Dendritic cell treated with granulocyte-macrophage colony-stimulating factor and Interleukin-4, amounts not matched to agents 40 ng/mL and 50 ng/mL, for 4 days (primary cell): ENCODE measurements at regions not wholly inside any gene's neighbourhood (a gene's known extent, or its start where the extent isn't known, plus 50 kb on each side); places are given as distances from the start of the nearest gene placed in this dataset.

Source experiments
- H3K27ac Mint-ChIP-seq: one replicate; pipeline ENCODE4 v1.8.0; 2022; ENCODE audit warnings: mild to moderate bottlenecking, mixed read lengths
- H3K27me3 Mint-ChIP-seq: one replicate; pipeline ENCODE4 v1.8.0; 2022; ENCODE audit warnings: mild to moderate bottlenecking, mixed read lengths
- H3K36me3 Mint-ChIP-seq: one replicate; pipeline ENCODE4 v1.8.0; 2022; ENCODE audit warnings: low read depth, mixed read lengths
- H3K4me1 Mint-ChIP-seq: one replicate; pipeline ENCODE4 v1.8.0; 2022; ENCODE audit warnings: low read depth, mixed read lengths
- H3K4me3 Mint-ChIP-seq: one replicate; pipeline ENCODE4 v1.8.0; 2022; ENCODE audit warnings: mild to moderate bottlenecking, moderate library complexity, mixed read lengths
- H3K9me3 Mint-ChIP-seq: one replicate; pipeline ENCODE4 v1.8.0; 2022; ENCODE audit warnings: mixed read lengths
- intact Hi-C: fragments of 100-400 bp; cut with micrococcal nuclease; formaldehyde crosslinking; loops from one replicate; pipeline ENCODE4 v1.15.0; 2022

GRCh38 chr2:3009005-3009404 is 368.6 kb downstream of the EIPR1 start:
- Mint-ChIP-seq H3K4me3 (no peak overlapping the region), H3K9me3 (peaks cover 12% of the 10 kb centered on the region), H3K4me1 (no peaks in the 10 kb centered on the region), H3K27ac (no peak overlapping the region), H3K27me3 (no peaks in the 10 kb centered on the region), H3K36me3 (no peaks in the 10 kb centered on the region)
- intact Hi-C loops, result no loop called here

DNA sequence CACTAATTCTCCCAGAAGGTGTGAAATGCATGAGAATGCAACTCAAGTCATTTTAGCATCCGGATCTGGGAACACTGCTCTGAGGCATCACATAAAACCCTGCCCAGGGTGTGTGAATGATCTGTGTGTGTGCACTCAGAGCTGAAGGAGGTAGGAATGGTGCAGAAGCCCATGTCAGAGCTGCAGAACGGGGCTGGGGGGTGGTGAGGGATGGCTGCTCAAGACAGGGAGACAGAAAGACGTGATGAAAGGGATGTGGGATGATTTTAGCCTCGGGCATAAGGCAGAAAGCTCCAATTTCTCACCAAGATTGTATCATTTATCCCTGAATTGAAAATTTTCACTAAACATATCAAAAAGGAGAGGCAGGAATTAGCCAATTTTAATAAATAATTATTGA is 369.1 kb downstream of the EIPR1 start:
- peaks cover 8% of the 10 kb centered on the region for H3K9me3 Mint-ChIP-seq
- intact Hi-C loops, result no loop called here
- no peaks in the 10 kb centered on the region for H3K27me3 Mint-ChIP-seq

GRCh38 chr2:3007135-3007534 is 370.5 kb downstream of the EIPR1 start:
- Mint-ChIP-seq H3K27ac (no peak overlapping the region), H3K36me3 (no peaks in the 10 kb centered on the region), H3K4me3 (no peak overlapping the region), H3K9me3 (no peaks in the 10 kb centered on the region), H3K4me1 (no peaks in the 10 kb centered on the region), H3K27me3 (no peaks in the 10 kb centered on the region)
- intact Hi-C loops, result no loop called here

More for the DNA sequence above, 369.1 kb downstream of the EIPR1 start:
- no peaks in the 10 kb centered on the region for H3K36me3 Mint-ChIP-seq
- H3K27ac Mint-ChIP-seq, result no peak overlapping the region
- H3K4me1 Mint-ChIP-seq, result no peaks in the 10 kb centered on the region
- H3K4me3 Mint-ChIP-seq, result no peak overlapping the region

- no peaks in the 10 kb centered on the region for H3K4me1 Mint-ChIP-seq
- H3K27ac Mint-ChIP-seq, result no peak overlapping the region
- H3K27me3 Mint-ChIP-seq, result no peaks in the 10 kb centered on the region
- intact Hi-C loops, result no loop called here
- H3K4me3 Mint-ChIP-seq, result no peak overlapping the region
- H3K9me3 Mint-ChIP-seq, result no peaks in the 10 kb centered on the region
- H3K36me3 Mint-ChIP-seq, result no peaks in the 10 kb centered on the region
These were observed 371.6 kb downstream of the EIPR1 start for GRCh38 chr2:3005859-3006501.

- Mint-ChIP-seq H3K4me1 (no peaks in the 10 kb centered on the region), H3K27ac (no peak overlapping the region), H3K4me3 (no peak overlapping the region), H3K27me3 (no peaks in the 10 kb centered on the region), H3K36me3 (no peaks in the 10 kb centered on the region), H3K9me3 (no peaks in the 10 kb centered on the region)
- intact Hi-C loops, result loop anchor here (5.0 kb wide), 1 partner anchor 305 kb away; no protein-coding TSS in a partner anchor
These were observed 375.7 kb downstream of the EIPR1 start for GRCh38 chr2:3001615-3002560.

GRCh38 chr2:3000968-3001367 is 376.6 kb downstream of the EIPR1 start:
- intact Hi-C loops, result loop anchor here (5.0 kb wide), 1 partner anchor 306 kb away; no protein-coding TSS in a partner anchor
- no peaks in the 10 kb centered on the region for H3K4me1 Mint-ChIP-seq
- H3K36me3 Mint-ChIP-seq, result no peaks in the 10 kb centered on the region
- no peak overlapping the region for H3K27ac Mint-ChIP-seq
- no peak overlapping the region for H3K4me3 Mint-ChIP-seq
- H3K27me3 Mint-ChIP-seq, result no peaks in the 10 kb centered on the region
- no peaks in the 10 kb centered on the region for H3K9me3 Mint-ChIP-seq

DNA sequence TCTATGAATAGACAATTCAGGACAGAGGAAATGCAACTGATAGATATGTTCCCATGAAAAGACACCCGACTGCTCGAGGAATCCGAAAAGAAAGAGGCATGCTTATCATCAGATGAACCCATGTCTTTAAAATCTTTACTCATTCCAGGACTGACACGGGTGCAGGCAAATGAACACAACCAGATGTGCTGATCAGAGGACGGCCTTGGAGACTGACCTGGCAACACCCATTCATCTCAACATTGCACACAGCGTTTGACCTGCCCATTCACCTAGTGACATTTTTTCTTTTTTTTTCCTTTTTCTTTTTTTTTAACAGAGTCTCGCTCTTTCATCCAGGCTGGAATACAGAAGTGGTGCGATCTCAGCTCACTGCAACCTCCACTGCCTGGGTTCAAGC is 377.5 kb downstream of the EIPR1 start:
- H3K9me3 Mint-ChIP-seq, result no peaks in the 10 kb centered on the region
- no peak overlapping the region for H3K27ac Mint-ChIP-seq
- intact Hi-C loops, result loop anchor here (5.0 kb wide), 1 partner anchor 307 kb away; no protein-coding TSS in a partner anchor
- H3K4me1 Mint-ChIP-seq, result no peaks in the 10 kb centered on the region
- no peak overlapping the region for H3K4me3 Mint-ChIP-seq
- H3K27me3 Mint-ChIP-seq, result no peaks in the 10 kb centered on the region
- H3K36me3 Mint-ChIP-seq, result no peaks in the 10 kb centered on the region

GRCh38 chr2:2998971-2999370 is 378.6 kb downstream of the EIPR1 start:
- Mint-ChIP-seq H3K27me3 (no peaks in the 10 kb centered on the region), H3K9me3 (no peaks in the 10 kb centered on the region), H3K27ac (no peak overlapping the region), H3K36me3 (no peaks in the 10 kb centered on the region), H3K4me1 (no peaks in the 10 kb centered on the region), H3K4me3 (no peak overlapping the region)
- intact Hi-C loops, result no loop called here

- H3K9me3 Mint-ChIP-seq, result no peaks in the 10 kb centered on the region
- no peaks in the 10 kb centered on the region for H3K27me3 Mint-ChIP-seq
- H3K4me3 Mint-ChIP-seq, result no peak overlapping the region
- no peaks in the 10 kb centered on the region for H3K36me3 Mint-ChIP-seq
- intact Hi-C loops, result no loop called here
- no peak overlapping the region for H3K27ac Mint-ChIP-seq
- H3K4me1 Mint-ChIP-seq, result no peaks in the 10 kb centered on the region
These were observed 384.4 kb downstream of the EIPR1 start for GRCh38 chr2:2993172-2993692.

DNA sequence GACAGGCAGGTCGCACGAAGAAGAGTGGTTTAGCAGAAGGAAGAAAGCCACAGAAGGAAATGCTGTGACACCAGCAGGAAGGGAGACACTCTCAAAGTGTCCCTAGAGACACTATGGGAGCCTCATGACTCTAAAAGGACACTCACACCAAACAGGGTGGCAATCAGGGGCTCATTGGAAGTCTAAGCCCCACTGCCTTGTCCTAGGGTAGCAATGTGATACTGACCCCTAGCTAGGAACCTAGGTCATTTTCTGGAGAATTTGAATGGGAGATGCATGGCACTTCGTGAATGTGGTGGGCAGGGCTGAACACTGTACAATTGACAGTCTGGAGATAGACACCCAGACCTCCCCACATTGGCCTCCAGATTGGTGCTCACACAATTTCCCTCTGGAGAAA is 385.0 kb downstream of the EIPR1 start:
- Mint-ChIP-seq H3K9me3 (no peaks in the 10 kb centered on the region), H3K4me1 (no peaks in the 10 kb centered on the region), H3K36me3 (no peaks in the 10 kb centered on the region), H3K27me3 (no peaks in the 10 kb centered on the region), H3K4me3 (no peak overlapping the region), H3K27ac (no peak overlapping the region)
- intact Hi-C loops, result no loop called here

- Mint-ChIP-seq H3K27ac (no peak overlapping the region), H3K4me1 (no peaks in the 10 kb centered on the region), H3K36me3 (no peaks in the 10 kb centered on the region), H3K4me3 (no peak overlapping the region), H3K27me3 (no peaks in the 10 kb centered on the region), H3K9me3 (no peaks in the 10 kb centered on the region)
- intact Hi-C loops, result no loop called here
These were observed 392.6 kb downstream of the EIPR1 start for GRCh38 chr2:2985020-2985419.

DNA sequence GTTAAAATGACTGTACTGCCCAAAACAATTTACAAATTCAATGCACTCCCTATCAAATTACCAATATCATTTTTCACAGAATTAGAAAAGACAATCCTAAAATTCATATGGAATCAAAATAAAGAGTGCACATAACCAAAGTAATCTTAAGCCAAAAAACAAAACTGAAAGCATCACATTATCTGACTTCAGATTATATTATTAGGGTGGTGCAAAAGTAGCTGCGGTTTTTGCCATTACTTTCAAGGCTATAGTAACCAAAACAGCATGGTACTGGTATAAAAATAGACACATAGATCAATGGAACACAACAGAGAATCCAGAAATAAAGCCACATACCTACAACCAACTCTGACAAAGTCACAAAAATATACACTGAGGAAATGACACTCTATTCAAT is 396.6 kb downstream of the EIPR1 start:
- no peaks in the 10 kb centered on the region for H3K4me1 Mint-ChIP-seq

DNA sequence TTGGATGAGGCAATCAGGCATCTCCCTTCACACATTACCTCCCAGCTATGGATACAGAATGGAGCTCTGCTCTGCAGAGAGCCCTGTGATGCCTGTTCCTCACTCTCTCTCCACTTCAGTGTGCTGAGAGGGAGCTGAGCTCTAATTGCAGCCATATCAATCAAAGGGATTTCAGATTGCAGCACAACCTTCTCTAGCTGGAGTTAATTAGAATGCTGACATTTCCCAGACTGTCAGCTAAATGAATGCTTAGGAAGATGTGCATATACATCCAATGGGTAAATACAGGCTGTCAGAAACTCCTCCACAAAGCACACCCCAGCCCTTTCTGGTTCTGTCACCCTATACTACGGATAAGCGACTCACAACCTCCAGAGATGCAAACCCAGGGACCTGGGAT is 402.6 kb downstream of the EIPR1 start:
- Mint-ChIP-seq H3K36me3 (no peaks in the 10 kb centered on the region), H3K4me3 (no peak overlapping the region), H3K27me3 (no peaks in the 10 kb centered on the region), H3K27ac (no peak overlapping the region), H3K4me1 (no peaks in the 10 kb centered on the region), H3K9me3 (peaks cover 17% of the 10 kb centered on the region)
- intact Hi-C loops, result no loop called here

More for the DNA sequence above, 396.6 kb downstream of the EIPR1 start:
- Mint-ChIP-seq H3K4me3 (no peak overlapping the region), H3K27me3 (no peaks in the 10 kb centered on the region), H3K27ac (no peak overlapping the region), H3K36me3 (no peaks in the 10 kb centered on the region), H3K9me3 (peaks cover 6% of the 10 kb centered on the region)
- intact Hi-C loops, result no loop called here

DNA sequence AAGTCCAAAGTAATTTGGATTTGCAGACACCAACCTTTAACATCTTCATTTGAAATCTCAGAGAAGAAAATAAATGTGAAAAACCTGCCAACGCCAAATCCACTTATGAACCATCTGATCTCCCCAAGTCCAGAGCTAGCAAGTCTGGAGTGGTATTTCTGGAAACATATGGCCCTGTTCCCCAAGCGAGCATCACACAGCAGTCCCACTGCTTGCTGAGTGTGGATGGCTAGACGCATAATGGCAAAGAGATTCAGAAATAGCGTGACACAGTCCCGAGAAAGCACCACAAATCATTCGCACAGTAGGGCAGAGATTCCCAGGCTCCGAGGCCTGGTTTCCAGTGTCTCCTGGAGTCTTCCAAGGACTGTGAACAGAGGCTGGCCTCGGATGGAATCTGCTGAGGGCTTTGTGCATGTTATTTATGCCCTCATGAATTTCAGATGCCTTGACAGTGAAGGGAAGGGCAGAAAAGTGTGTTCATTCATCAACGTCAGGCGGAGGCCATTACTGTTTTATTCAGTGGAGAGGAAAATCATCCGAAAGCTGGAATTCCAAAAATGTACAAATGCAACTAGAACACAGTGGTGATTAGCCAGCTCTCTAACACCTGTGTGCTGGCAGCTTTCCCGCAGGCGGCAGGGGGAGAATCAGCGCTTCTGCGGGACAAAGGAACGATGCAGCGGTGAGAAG is 417.0 kb downstream of the EIPR1 start:
- no peaks in the 10 kb centered on the region for H3K4me1 Mint-ChIP-seq
- H3K4me3 Mint-ChIP-seq, result no peak overlapping the region
- intact Hi-C loops, result no loop called here
- H3K27me3 Mint-ChIP-seq, result no peaks in the 10 kb centered on the region
- peaks cover 11% of the 10 kb centered on the region for H3K9me3 Mint-ChIP-seq
- H3K36me3 Mint-ChIP-seq, result no peaks in the 10 kb centered on the region
- H3K27ac Mint-ChIP-seq, result no peak overlapping the region
